ENCODE measurements at regions not wholly inside any gene's neighbourhood (a gene's known extent, or its start where the extent isn't known, plus 50 kb on each side); places are given as distances from the start of the nearest gene placed in this dataset.
A peak's percentile ranks its signal among the peaks of the same experiment; 100 is the strongest.
"Not testable (repeated sequence)": the region's sequence is repeated elsewhere in the genome, so short reads cannot be mapped to it uniquely, and the experiment has no call there.

- H3K27ac ChIP-seq, result no peak overlapping the region
These were observed 68.2 kb downstream of the ATP23 start for GRCh38 chr12:58009405-58010195.

GRCh38 chr12:58011676-58012075, 70.3 kb downstream of the ATP23 start:
- no peak for TF ChIP-seq POLR2A (IDR thresholded peaks at IDR 0.05)
- no peak for TF ChIP-seq CTCF (IDR thresholded peaks at IDR 0.05)
- no peak for DNase-seq
- Histone ChIP-seq H3K4me3 (no peak overlapping the region), H3K27me3 (no peaks in the 10 kb centered on the region), H3K27ac (no peak overlapping the region), H3K4me1 (no peaks in the 10 kb centered on the region), H3K9me3 (no peaks in the 10 kb centered on the region), H3K36me3 (no peaks in the 10 kb centered on the region)
- WGBS, 2 donors, result 32 to 41% methylated on average over 1 of the region's 1 CpG
- intact Hi-C loops (cut with DNase I), result no loop called here

More at GRCh38 chr12:58009405-58010195, 68.2 kb downstream of the ATP23 start:
- no peaks in the 10 kb centered on the region for H3K36me3 ChIP-seq
- H3K4me3 ChIP-seq, result no peak overlapping the region
- no peaks in the 10 kb centered on the region for H3K9me3 ChIP-seq
- no peaks in the 10 kb centered on the region for H3K27me3 ChIP-seq
- 80 to 81% methylated on average over 2 of the region's 2 CpGs for WGBS, 2 donors
- intact Hi-C loops (cut with DNase I), result no loop called here
- DNase-seq, result no peak
- H3K4me1 ChIP-seq, result no peaks in the 10 kb centered on the region
- TF ChIP-seq POLR2A (IDR thresholded peaks at IDR 0.05), result no peak
- TF ChIP-seq CTCF (IDR thresholded peaks at IDR 0.05), result no peak

DNA sequence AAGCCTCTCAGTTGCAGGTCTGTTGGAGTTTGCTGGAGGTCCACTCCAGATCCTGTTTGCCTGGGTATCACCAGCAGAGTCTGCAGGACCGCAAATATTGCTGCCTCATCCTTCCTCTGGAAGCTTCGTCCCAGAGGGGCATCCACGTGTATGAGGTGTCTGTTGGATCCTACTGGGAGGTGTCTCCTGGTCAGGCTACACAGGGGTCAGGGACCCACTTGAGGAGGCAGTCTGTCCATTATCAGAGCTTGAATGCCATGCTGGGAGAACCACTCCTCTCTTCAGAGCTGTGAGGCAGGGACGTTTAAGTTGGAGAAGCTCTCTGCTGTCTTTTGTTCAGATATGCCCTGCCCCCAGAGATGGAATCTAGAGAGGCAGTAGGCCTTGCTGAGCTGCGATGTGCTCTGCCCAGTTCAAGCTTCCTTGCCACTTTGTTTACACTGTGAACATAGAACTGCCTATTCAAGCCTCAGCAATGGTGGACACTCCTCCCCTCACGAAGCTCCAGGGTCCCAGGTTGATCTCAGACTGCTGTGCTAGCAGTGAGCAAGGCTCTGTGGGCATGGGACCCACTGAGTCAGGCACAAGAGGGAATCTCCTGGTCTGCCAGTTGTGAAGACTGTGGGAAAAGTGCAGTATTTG, 81.1 kb downstream of the ATP23 start:
- DNase-seq, result not testable (repeated sequence)

DNA sequence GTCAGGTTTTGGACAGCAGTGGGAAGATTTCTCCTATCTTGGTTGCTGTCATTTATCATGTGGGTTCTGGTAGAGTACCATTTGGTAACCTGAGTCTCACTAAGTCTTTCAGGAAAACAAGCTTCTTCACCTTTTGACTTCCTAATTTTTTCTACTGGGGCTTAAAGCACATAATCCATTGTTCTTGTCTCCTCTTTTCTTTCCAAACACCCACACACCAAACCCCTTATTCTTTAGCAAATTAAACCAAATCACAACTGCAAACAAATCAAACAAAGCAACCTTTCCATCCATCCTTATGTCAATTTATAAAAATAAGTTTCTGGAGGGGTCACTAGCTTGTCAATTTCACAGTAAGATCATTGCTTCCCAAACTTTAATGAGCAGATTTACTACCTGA, 84.1 kb downstream of the ATP23 start:
- H3K27ac ChIP-seq, result no peak overlapping the region
- H3K4me3 ChIP-seq, result no peak overlapping the region
- TF ChIP-seq POLR2A (IDR thresholded peaks at IDR 0.05) (no peak), CTCF (IDR thresholded peaks at IDR 0.05) (no peak)
- H3K4me1 ChIP-seq, result peaks cover 0 to 46% (median 17%) of the 10 kb centered on the region in 3 donors
- peaks cover 0 to 11% (median 4%) of the 10 kb centered on the region in 3 donors for H3K9me3 ChIP-seq
- no peak for DNase-seq
- no peaks in the 10 kb centered on the region for H3K27me3 ChIP-seq
- H3K36me3 ChIP-seq, result no peaks in the 10 kb centered on the region
- intact Hi-C loops (cut with DNase I), result no loop called here

More for the DNA sequence above, 81.1 kb downstream of the ATP23 start:
- Histone ChIP-seq H3K9me3 (peaks cover 0 to 25% (median 14%) of the 10 kb centered on the region in 3 donors), H3K4me1 (peaks cover 0 to 17% (median 15%) of the 10 kb centered on the region in 3 donors)
- H3K36me3 ChIP-seq; H3K4me3 ChIP-seq; H3K27me3 ChIP-seq; intact Hi-C loops (cut with DNase I); H3K27ac ChIP-seq: not testable (repeated sequence)
- 79 to 87% methylated on average over 4 of the region's 6 CpGs for WGBS, 2 donors

GRCh38 chr12:58026426-58026825, 85.1 kb downstream of the ATP23 start:
- peak overlapping the region; percentile 66 to 90 (median 83) for H3K27ac ChIP-seq
- H3K4me1 ChIP-seq, result peaks cover 0 to 56% (median 18%) of the 10 kb centered on the region in 3 donors
- intact Hi-C loops (cut with DNase I), result no loop called here
- DNase-seq, result no peak
- TF ChIP-seq POLR2A (IDR thresholded peaks at IDR 0.05) (no peak), CTCF (IDR thresholded peaks at IDR 0.05) (no peak)
- no peaks in the 10 kb centered on the region for H3K27me3 ChIP-seq
- no peaks in the 10 kb centered on the region for H3K36me3 ChIP-seq
- H3K4me3 ChIP-seq, result no peak overlapping the region
- peaks cover 0 to 11% (median 4%) of the 10 kb centered on the region in 3 donors for H3K9me3 ChIP-seq

All from esophagus squamous epithelium (tissue), 5 donors.